Limb (tissue), 2 donors: ENCODE measurements at regions not wholly inside any gene's neighbourhood (a gene's known extent, or its start where the extent isn't known, plus 50 kb on each side); places are given as distances from the start of the nearest gene placed in this dataset.
A peak's percentile ranks its signal among the peaks of the same experiment; 100 is the strongest.

Experiments
- DNase-seq, 2 donors: peaks; one replicate each; pipeline ENCODE4 v3.0.0-alpha.2; 2016; ENCODE audit errors: extremely low spot score in 2 of 2

- DNase-seq = peak in 1 of 2 donors; percentile 14
Measured at GRCh38 chr5:2190549-2190948, 307.8 kb upstream of the IRX4 start.

GRCh38 chr5:2188661-2189060 is 305.9 kb upstream of the IRX4 start:
- DNase-seq = peak in 1 of 2 donors; percentile 14

- DNase-seq = no peak
Measured at GRCh38 chr5:2188137-2188536, 305.4 kb upstream of the IRX4 start.

- DNase-seq = peak in 1 of 2 donors; percentile 12
Measured at GRCh38 chr5:2187687-2188086, 305.0 kb upstream of the IRX4 start.

- peak in 1 of 2 donors; percentile 11 for DNase-seq
Measured at GRCh38 chr5:2187156-2187555, 304.4 kb upstream of the IRX4 start.

GRCh38 chr5:2186472-2187015 is 303.8 kb upstream of the IRX4 start:
- peak in 1 of 2 donors; percentile 14 for DNase-seq

GRCh38 chr5:2185646-2186471 is 303.1 kb upstream of the IRX4 start:
- DNase-seq = peak in 1 of 2 donors; percentile 18

GRCh38 chr5:2184563-2185540 is 302.1 kb upstream of the IRX4 start:
- DNase-seq = peak in 1 of 2 donors; percentile 16

- no peak for DNase-seq
Measured at GRCh38 chr5:2184026-2184366, 301.3 kb upstream of the IRX4 start.

- DNase-seq = no peak
Measured at GRCh38 chr5:2183154-2184025, 300.7 kb upstream of the IRX4 start.

- no peak for DNase-seq
Measured at GRCh38 chr5:2182020-2182419, 299.3 kb upstream of the IRX4 start.

GRCh38 chr5:2181557-2181956 is 298.8 kb upstream of the IRX4 start:
- no peak for DNase-seq

GRCh38 chr5:2181149-2181548 is 298.4 kb upstream of the IRX4 start:
- DNase-seq = no peak

GRCh38 chr5:2180456-2180855 is 297.7 kb upstream of the IRX4 start:
- no peak for DNase-seq

- no peak for DNase-seq
Measured at GRCh38 chr5:2179861-2180260, 297.1 kb upstream of the IRX4 start.

GRCh38 chr5:2178528-2178927 is 295.8 kb upstream of the IRX4 start:
- no peak for DNase-seq

- no peak for DNase-seq
Measured at GRCh38 chr5:2178071-2178477, 295.3 kb upstream of the IRX4 start.

GRCh38 chr5:2177244-2177643 is 294.5 kb upstream of the IRX4 start:
- DNase-seq = no peak

GRCh38 chr5:2176581-2176980 is 293.9 kb upstream of the IRX4 start:
- no peak for DNase-seq

- DNase-seq = no peak
Measured at GRCh38 chr5:2175842-2176404, 293.2 kb upstream of the IRX4 start.

- no peak for DNase-seq
Measured at GRCh38 chr5:2175041-2175440, 292.3 kb upstream of the IRX4 start.
